GM19238 (cell line): ENCODE measurements at regions not wholly inside any gene's neighbourhood (a gene's known extent, or its start where the extent isn't known, plus 50 kb on each side); places are given as distances from the start of the nearest gene placed in this dataset.
"Not testable (repeated sequence)": the region's sequence is repeated elsewhere in the genome, so short reads cannot be mapped to it uniquely, and the experiment has no call there.

Source experiments
- DNase-seq: peaks from one replicate; pipeline ENCODE4 v3.0.0; 2011; ENCODE audit warnings: low spot score; ENCODE audit not compliant: insufficient read length

DNA sequence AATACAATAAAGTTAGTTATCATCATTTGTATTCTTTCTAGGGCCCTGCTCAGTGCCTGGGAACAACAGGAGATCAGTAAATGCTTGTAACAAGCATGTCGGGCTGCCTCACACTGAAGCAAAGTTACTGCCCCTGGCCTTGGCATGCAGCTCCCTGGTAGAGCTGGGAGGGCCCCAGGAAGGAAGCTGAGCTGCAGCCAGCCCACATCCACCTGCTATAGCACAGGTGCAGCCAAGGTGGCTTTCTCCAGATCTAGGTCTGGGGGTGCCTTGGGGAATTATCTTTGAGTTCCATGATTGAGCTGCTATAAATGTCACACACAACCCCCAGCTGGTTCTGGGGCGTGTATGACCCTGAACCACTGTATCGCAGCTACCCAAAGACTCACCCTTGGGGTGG is 293.4 kb upstream of the MSX2 start:
- no peak for DNase-seq

- no peak for DNase-seq
Observed at GRCh38 chr5:174431504-174431903, 292.9 kb upstream of the MSX2 start.

DNA sequence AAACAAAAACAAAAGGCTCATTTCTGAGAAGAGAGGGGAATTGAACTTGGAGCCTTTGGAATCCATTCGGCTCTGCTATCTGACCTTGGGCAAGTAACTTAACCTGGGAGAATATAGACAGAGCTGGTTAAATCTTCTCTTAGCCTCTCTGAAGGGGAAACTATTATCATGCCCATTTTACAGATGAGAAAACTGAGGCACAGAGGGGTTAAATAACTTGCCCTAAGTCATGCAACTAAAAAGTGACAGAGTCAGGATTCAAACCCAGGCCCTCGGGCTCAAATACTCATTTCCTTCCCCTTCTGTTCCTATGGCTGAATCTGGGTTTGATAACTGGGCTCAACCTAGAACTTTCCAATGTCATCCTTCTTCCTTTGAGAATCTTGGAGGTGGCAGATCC is 291.3 kb upstream of the MSX2 start:
- no peak for DNase-seq

DNA sequence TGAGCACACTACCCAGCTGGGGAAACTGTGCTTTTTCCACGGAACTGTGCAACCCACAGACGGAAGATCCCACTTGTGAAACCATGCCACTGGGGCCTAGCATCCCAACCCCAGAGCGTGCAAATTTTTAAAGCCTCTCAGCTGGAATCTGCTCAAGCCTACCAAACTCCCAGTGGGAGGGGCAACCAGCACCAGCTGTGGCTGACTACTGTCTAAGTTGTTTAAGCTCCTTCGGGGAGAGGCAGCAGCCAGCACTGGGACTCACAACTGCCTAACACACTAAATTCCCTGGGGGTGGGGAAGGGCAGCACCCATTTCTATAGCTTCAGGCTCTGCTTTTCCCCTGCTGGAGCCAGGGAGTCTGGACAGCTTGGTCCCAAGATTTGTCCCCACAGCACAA is 287.6 kb upstream of the MSX2 start:
- DNase-seq: no peak

GRCh38 chr5:174444479-174445188 is 279.7 kb upstream of the MSX2 start:
- DNase-seq: no peak

DNA sequence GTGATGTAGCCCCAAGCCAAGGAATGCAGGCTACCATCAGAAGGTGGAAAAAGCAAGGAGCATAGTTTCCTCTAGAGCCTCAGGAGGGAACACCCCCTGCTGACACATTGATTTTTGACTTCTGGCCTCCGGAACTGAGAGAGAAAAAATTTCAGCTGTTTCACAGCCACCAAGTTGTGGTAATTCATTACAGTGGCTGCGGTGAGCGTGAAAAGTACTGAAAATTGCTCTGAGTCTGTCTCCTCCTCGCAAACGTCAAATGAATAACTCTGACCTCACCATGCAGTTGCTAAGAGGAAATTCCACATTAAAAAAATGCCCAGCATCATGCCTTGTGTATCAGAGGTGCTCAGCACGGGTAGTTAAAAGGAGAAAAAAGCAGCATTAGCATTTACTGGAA is 277.9 kb upstream of the MSX2 start:
- no peak for DNase-seq

GRCh38 chr5:174446988-174447387 is 277.4 kb upstream of the MSX2 start:
- no peak for DNase-seq

DNA sequence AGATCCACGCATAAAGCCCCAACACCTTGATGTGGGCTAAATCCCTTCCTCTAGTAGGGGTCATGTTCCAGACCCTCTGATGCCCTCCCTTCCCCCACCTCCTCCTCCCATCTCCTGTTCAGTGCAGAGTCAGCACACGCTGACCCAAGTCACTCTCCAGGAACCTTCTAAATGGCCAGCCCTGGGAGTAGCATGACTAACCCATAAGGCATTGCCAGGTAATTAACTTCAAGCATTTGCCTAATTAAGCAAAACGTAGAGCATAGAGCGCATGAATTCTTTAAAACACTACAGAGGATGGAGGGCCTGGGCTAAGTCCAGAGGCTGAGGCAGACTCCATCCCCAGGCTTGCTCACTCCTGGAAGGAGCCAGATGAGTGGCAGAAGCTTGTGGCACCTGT is 276.3 kb upstream of the MSX2 start:
- no peak for DNase-seq

GRCh38 chr5:174448662-174449061 is 275.7 kb upstream of the MSX2 start:
- no peak for DNase-seq

DNA sequence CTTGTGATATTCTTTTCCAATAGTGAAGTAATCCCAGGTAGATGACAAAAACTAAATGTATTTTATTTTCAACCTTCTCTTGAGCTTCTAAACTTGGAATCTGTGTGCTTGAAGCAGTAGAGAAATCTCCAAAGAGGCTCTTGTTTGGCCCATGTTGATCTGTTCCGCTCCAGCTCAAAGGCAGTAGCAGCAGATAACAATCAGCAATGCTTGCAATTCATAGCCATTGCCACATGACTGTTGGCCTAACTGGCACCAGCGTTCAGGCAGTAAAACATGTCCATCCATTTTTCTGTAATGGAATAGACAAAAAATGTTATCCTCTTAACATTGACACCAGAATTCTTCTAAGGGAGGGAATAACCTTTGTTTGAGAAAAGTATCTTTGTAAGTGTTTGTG is 270.7 kb upstream of the MSX2 start:
- no peak for DNase-seq

GRCh38 chr5:174454464-174454863 is 269.9 kb upstream of the MSX2 start:
- no peak for DNase-seq

- no peak for DNase-seq
Observed at GRCh38 chr5:174454890-174455289, 269.5 kb upstream of the MSX2 start.

GRCh38 chr5:174455301-174455700 is 269.1 kb upstream of the MSX2 start:
- no peak for DNase-seq

- DNase-seq: no peak
Observed at GRCh38 chr5:174457141-174457678, 267.2 kb upstream of the MSX2 start.

- DNase-seq: no peak
Observed at GRCh38 chr5:174459071-174459702, 265.2 kb upstream of the MSX2 start.

DNA sequence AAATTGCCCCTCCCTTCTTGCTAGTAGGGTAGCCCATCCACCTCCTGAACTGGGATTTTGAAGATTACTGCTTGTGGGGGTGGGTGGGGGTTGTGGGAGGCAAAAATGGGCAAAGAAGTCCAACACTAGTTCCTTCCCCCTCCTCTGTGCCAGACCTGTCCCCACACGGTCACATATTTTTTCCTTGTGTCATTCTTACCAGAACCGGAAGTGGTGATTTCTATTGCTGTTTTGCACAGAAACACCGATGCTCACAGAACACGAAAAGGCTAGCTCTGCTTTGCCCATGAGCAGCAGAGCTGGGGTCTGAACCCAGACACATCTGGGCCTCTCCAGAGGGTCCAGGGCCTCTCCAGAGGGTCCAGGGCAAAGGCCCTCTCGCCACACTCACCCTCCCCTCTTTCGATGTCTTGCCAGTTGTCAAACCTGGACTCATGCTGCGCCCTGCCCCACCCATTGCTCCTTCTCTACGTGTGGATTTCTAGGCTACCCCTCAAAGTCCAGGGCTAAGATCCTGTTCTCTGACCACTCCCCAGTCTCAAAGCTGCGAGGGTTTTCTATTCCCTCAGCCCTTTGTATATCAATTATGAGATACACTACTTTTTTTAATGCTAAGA is 264.4 kb upstream of the MSX2 start:
- DNase-seq: no peak

DNA sequence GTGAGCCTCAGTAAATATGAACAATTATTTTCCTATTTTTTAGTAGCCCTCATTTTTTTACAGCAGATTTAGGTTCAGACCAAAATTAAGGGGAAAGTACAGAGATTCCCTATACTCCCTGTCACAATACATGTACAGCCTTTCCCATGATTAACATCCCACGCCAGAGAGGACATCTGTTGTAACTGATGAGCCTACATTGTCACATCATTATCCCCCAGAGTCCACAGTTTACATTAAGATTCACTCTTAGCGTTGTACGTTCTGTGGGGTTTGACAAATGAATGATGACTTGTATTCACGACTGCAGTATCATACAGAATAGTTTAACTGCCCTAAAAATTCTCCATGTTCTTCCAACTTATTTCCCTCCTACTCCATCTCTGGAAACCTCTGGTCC is 262.3 kb upstream of the MSX2 start:
- no peak for DNase-seq

DNA sequence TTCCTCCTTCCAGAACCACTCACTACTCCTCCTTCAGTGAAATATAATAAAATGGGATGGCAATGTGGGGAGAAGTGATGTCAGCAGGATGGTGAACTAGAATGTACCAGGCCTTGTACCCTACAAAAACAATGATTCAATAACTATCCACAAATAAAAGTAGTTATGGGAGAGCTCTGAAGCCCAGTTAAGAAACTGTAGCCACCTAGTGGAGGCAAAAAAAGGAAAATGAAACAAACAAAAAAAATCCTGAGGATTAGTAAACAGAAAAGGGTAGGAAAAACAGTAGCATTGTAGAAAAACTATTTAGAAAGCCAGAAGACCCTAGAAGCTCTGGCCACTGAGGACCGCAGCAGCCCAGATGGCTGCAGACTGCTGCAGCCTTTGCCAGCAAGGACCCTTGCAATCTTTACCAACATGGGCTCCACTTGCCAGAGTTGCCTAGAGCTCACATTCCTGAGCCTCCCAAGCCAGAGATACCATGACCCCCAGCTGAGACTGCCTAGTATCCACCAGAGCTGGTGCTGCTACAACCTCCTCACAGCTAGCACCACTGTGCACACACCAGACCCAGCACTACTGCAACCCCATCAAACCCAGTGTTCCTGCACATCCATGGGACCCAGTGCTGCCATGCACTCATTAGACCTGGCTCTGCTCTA is 259.7 kb upstream of the MSX2 start:
- no peak for DNase-seq

GRCh38 chr5:174471528-174471927 is 252.9 kb upstream of the MSX2 start:
- not testable (repeated sequence) for DNase-seq

GRCh38 chr5:174472956-174473355 is 251.4 kb upstream of the MSX2 start:
- DNase-seq: no peak

- not testable (repeated sequence) for DNase-seq
Observed at GRCh38 chr5:174476001-174476400, 248.4 kb upstream of the MSX2 start.

DNA sequence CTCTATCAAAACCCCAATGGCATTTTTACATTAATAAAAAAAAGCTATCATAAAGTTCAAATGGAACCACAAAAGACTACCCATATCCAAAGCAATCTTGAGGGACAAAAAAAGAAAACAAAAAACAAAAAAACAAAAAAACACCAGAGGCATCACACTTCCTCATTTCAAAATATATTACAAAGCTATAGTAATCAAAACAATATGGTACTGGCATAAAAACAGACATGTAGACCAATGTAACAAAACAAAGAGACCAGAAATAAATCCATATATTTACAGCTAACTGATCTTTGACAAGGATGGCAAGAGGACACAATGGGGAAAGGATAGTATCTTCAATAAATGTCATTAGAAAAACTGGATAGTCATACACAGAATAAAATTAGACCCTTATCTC is 245.1 kb upstream of the MSX2 start:
- no peak for DNase-seq
